Endothelial cell of umbilical vein (primary cell): ENCODE measurements at regions not wholly inside any gene's neighbourhood (a gene's known extent, or its start where the extent isn't known, plus 50 kb on each side); places are given as distances from the start of the nearest gene placed in this dataset.

Experiments used
- EZH2 ChIP-seq: IDR thresholded peaks from 2 replicates; pipeline ENCODE4 v1.6.1; 2012; ENCODE audit warnings: borderline replicate concordance, low read depth, mild to moderate bottlenecking, moderate library complexity, low read length, inconsistent platforms; ENCODE audit not compliant: severe bottlenecking
- GATA2 ChIP-seq: IDR thresholded peaks from 2 replicates; pipeline ENCODE4 v1.7.0; 2011; ENCODE audit warnings: low read depth, mild to moderate bottlenecking, moderate library complexity, mixed read lengths, low read length; ENCODE audit not compliant: insufficient read length, insufficient read depth
- JUN ChIP-seq: IDR thresholded peaks from 2 replicates; pipeline ENCODE4 v1.6.1; 2011; ENCODE audit warnings: borderline replicate concordance, low read depth; ENCODE audit not compliant: insufficient read length, insufficient read depth
- MYC ChIP-seq: IDR thresholded peaks from one replicate; pipeline ENCODE4 v1.6.1; 2011; ENCODE audit warnings: mild to moderate bottlenecking, low read depth, low read length
- POLR2A ChIP-seq: IDR thresholded peaks from 2 replicates; pipeline ENCODE4 v1.6.1; 2012; ENCODE audit warnings: low read depth, mild to moderate bottlenecking, control low read depth, low read length
- POLR2AphosphoS5 ChIP-seq: IDR thresholded peaks from 2 replicates; pipeline ENCODE4 v1.6.1; 2012; ENCODE audit warnings: low read depth, mild to moderate bottlenecking, control low read depth, low read length, moderate library complexity; ENCODE audit not compliant: insufficient read depth
- TF ChIP-seq, protein P1 (sequence below), 2 donors: IDR thresholded peaks; 1 replicate in 1 of 2; 2 replicates in 1 of 2; pipeline ENCODE4 v1.5.1; 2011; ENCODE audit warnings: low read length in 2 of 2, mild to moderate bottlenecking in 2 of 2, moderate library complexity in 2 of 2, control low read depth in 1 of 2, inconsistent platforms in 1 of 2, low read depth in 1 of 2; ENCODE audit not compliant: insufficient read depth in 1 of 2; ENCODE audit errors: extremely low read depth in 1 of 2
- TF ChIP-seq, protein P2 (sequence below): IDR thresholded peaks from 2 replicates; pipeline ENCODE4 v1.6.1; 2011; ENCODE audit not compliant: insufficient read depth, insufficient read length

- TF ChIP-seq, protein P1, sequence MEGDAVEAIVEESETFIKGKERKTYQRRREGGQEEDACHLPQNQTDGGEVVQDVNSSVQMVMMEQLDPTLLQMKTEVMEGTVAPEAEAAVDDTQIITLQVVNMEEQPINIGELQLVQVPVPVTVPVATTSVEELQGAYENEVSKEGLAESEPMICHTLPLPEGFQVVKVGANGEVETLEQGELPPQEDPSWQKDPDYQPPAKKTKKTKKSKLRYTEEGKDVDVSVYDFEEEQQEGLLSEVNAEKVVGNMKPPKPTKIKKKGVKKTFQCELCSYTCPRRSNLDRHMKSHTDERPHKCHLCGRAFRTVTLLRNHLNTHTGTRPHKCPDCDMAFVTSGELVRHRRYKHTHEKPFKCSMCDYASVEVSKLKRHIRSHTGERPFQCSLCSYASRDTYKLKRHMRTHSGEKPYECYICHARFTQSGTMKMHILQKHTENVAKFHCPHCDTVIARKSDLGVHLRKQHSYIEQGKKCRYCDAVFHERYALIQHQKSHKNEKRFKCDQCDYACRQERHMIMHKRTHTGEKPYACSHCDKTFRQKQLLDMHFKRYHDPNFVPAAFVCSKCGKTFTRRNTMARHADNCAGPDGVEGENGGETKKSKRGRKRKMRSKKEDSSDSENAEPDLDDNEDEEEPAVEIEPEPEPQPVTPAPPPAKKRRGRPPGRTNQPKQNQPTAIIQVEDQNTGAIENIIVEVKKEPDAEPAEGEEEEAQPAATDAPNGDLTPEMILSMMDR (IDR thresholded peaks at IDR 0.05; ENCODE audit: extremely low read depth in 1 of 2, insufficient read depth in 1 of 2, low read depth in 1 of 2, low read length in 2 of 2): no peak
- TF ChIP-seq GATA2 (no peak), JUN (no peak), POLR2A (no peak), POLR2AphosphoS5 (no peak), EZH2 (no peak), MYC (no peak)
- TF ChIP-seq, protein P2, sequence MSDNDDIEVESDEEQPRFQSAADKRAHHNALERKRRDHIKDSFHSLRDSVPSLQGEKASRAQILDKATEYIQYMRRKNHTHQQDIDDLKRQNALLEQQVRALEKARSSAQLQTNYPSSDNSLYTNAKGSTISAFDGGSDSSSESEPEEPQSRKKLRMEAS: no peak
Observed at GRCh38 chr14:35180179-35180578, 57.8 kb downstream of the PRORP start.
